ENCODE measurements at regions not wholly inside any gene's neighbourhood (a gene's known extent, or its start where the extent isn't known, plus 50 kb on each side); places are given as distances from the start of the nearest gene placed in this dataset.

DNA sequence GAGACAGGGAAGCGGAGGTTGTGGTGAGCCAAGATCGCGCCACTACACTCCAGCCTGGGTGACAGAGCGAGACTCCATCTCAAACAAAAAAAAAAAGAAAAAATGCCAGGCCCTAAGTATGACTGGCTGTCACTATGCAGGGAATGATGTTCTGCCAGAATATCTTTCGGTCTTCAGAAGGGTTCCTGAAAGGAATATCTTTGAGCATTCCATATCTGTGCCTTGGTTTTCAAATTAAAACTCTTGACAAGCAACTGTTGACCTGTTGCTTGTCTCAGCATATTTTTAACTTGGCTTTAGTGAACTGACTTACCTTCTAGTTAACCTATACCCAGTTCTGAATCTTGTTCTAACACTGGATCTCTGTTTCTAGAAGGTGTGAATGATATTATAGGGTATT, 953.2 kb upstream of the FAM98A start:
- ChIA-PET POLR2A (no interaction called here), CTCF (no interaction called here)
- no peaks in the 10 kb centered on the region for H3K9me3 ChIP-seq
- no peak overlapping the region for H3K9ac ChIP-seq
- no peaks in the 10 kb centered on the region for H3K79me2 ChIP-seq (ENCODE audit: insufficient read depth)
- no peaks in the 10 kb centered on the region for H3F3A ChIP-seq (replicated peaks; ENCODE audit: insufficient read depth)
- H3K4me2 ChIP-seq = no peak overlapping the region
- H3K4me1 ChIP-seq (ENCODE audit: control insufficient read depth in 1 of 2, insufficient read depth in 2 of 2, low read depth in 1 of 2, low read length in 1 of 2) = no peaks in the 10 kb centered on the region
- TF ChIP-seq GABPA (IDR thresholded peaks at IDR 0.05; ENCODE audit: low read depth) (no peak), EP300 (IDR thresholded peaks at IDR 0.05; ENCODE audit: borderline replicate concordance in 1 of 2, low read depth in 1 of 2, low read length in 1 of 2) (no peak), TAF1 (IDR thresholded peaks at IDR 0.05; ENCODE audit: borderline replicate concordance, low read depth, low read length) (no peak), MEF2A (IDR thresholded peaks at IDR 0.05; ENCODE audit: borderline replicate concordance, low read depth) (no peak), SIN3A (IDR thresholded peaks at IDR 0.05; ENCODE audit: borderline replicate concordance, low read depth, low read length) (no peak)
- TF ChIP-seq, protein P1, sequence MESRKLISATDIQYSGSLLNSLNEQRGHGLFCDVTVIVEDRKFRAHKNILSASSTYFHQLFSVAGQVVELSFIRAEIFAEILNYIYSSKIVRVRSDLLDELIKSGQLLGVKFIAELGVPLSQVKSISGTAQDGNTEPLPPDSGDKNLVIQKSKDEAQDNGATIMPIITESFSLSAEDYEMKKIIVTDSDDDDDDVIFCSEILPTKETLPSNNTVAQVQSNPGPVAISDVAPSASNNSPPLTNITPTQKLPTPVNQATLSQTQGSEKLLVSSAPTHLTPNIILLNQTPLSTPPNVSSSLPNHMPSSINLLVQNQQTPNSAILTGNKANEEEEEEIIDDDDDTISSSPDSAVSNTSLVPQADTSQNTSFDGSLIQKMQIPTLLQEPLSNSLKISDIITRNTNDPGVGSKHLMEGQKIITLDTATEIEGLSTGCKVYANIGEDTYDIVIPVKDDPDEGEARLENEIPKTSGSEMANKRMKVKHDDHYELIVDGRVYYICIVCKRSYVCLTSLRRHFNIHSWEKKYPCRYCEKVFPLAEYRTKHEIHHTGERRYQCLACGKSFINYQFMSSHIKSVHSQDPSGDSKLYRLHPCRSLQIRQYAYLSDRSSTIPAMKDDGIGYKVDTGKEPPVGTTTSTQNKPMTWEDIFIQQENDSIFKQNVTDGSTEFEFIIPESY (IDR thresholded peaks at IDR 0.05; ENCODE audit: borderline replicate concordance, low read depth) = no peak
- TF ChIP-seq, protein P2, sequence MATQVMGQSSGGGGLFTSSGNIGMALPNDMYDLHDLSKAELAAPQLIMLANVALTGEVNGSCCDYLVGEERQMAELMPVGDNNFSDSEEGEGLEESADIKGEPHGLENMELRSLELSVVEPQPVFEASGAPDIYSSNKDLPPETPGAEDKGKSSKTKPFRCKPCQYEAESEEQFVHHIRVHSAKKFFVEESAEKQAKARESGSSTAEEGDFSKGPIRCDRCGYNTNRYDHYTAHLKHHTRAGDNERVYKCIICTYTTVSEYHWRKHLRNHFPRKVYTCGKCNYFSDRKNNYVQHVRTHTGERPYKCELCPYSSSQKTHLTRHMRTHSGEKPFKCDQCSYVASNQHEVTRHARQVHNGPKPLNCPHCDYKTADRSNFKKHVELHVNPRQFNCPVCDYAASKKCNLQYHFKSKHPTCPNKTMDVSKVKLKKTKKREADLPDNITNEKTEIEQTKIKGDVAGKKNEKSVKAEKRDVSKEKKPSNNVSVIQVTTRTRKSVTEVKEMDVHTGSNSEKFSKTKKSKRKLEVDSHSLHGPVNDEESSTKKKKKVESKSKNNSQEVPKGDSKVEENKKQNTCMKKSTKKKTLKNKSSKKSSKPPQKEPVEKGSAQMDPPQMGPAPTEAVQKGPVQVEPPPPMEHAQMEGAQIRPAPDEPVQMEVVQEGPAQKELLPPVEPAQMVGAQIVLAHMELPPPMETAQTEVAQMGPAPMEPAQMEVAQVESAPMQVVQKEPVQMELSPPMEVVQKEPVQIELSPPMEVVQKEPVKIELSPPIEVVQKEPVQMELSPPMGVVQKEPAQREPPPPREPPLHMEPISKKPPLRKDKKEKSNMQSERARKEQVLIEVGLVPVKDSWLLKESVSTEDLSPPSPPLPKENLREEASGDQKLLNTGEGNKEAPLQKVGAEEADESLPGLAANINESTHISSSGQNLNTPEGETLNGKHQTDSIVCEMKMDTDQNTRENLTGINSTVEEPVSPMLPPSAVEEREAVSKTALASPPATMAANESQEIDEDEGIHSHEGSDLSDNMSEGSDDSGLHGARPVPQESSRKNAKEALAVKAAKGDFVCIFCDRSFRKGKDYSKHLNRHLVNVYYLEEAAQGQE (IDR thresholded peaks at IDR 0.05; ENCODE audit: low read depth, low read length) = no peak
- H3K36me3 ChIP-seq (replicated peaks in 1 of 2; ENCODE audit: control insufficient read depth in 1 of 2, insufficient read depth in 2 of 2, low read length in 1 of 2) = no peaks in the 10 kb centered on the region
- no peak for DNase-seq
- no peak overlapping the region for H3K4me3 ChIP-seq (ENCODE audit: low read depth in 2 of 2, low read length in 1 of 2)
- no peak overlapping the region for H2AFZ ChIP-seq (ENCODE audit: low read depth)
- WGBS (ENCODE audit: low lambda C conversion rate) = 22% methylated on average over 5 of the region's 5 CpGs
- H3K27me3 ChIP-seq (ENCODE audit: insufficient read depth) = no peaks in the 10 kb centered on the region
- no peak overlapping the region for H3K27ac ChIP-seq (ENCODE audit: low read depth in 2 of 2, low read length in 1 of 2)
- H3K9me2 ChIP-seq = no peaks in the 10 kb centered on the region
- no peaks in the 10 kb centered on the region for H4K20me1 ChIP-seq (ENCODE audit: insufficient read depth)

DNA sequence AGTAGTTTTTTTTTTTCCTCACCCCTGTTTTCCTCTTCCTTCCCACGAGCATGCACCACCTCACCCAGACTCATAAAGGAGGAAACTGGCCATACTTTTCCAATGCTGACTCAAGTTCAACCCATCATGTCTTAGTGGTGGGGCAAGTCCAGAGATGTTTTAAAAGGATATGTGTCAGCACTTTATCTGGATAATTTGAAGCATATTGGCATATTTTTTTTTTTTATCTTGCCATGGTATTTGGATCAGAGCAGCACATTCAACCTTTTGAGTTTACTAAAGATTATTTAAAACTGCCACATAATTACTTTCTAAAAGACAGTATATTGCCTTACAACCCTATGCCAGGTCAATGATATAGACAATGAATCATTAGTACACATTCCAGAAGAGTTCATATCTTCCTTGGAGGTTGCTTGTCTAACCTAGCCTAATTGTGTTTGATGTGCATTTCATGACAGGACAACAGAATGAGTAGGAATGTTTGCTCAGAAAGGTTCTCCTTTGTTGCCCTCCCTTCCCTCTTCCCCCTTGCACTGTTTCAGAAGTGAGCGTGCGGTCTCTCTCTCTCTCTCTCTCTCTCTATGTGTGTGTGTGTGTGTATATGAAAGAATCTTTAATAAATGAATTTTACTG, 950.7 kb upstream of the FAM98A start:
- no peaks in the 10 kb centered on the region for H4K20me1 ChIP-seq (ENCODE audit: insufficient read depth)

More for the DNA sequence above, 950.7 kb upstream of the FAM98A start:
- no peak for TF ChIP-seq NFIC (IDR thresholded peaks at IDR 0.05; ENCODE audit: borderline replicate concordance)
- no peak for TF ChIP-seq SMC3 (IDR thresholded peaks at IDR 0.05; ENCODE audit: low read depth, low read length)
- TF ChIP-seq, protein P1 (IDR thresholded peaks at IDR 0.05; ENCODE audit: borderline replicate concordance, low read depth) = no peak
- no peak overlapping the region for H3K4me2 ChIP-seq
- no peaks in the 10 kb centered on the region for H3K79me2 ChIP-seq (ENCODE audit: insufficient read depth)
- no peaks in the 10 kb centered on the region for H3K4me1 ChIP-seq (ENCODE audit: control insufficient read depth in 1 of 2, insufficient read depth in 2 of 2, low read depth in 1 of 2, low read length in 1 of 2)
- no peak overlapping the region for H3K9ac ChIP-seq
- WGBS (ENCODE audit: low lambda C conversion rate) = 44% methylated on average over 3 of the region's 3 CpGs
- POLR2A ChIA-PET = no interaction called here
- no peaks in the 10 kb centered on the region for H3K9me3 ChIP-seq
- no peaks in the 10 kb centered on the region for H3F3A ChIP-seq (replicated peaks; ENCODE audit: insufficient read depth)
- no peak overlapping the region for H3K27ac ChIP-seq (ENCODE audit: low read depth in 2 of 2, low read length in 1 of 2)
- CTCF ChIA-PET = no interaction called here
- H3K9me2 ChIP-seq = no peaks in the 10 kb centered on the region
- H3K36me3 ChIP-seq (replicated peaks in 1 of 2; ENCODE audit: control insufficient read depth in 1 of 2, insufficient read depth in 2 of 2, low read length in 1 of 2) = no peaks in the 10 kb centered on the region
- no peak overlapping the region for H3K4me3 ChIP-seq (ENCODE audit: low read depth in 2 of 2, low read length in 1 of 2)
- DNase-seq = no peak
- no peaks in the 10 kb centered on the region for H3K27me3 ChIP-seq (ENCODE audit: insufficient read depth)
- H2AFZ ChIP-seq (ENCODE audit: low read depth) = no peak overlapping the region

All from SK-N-SH (cell line).